Upper lobe of left lung (tissue), 6 donors: ENCODE measurements at regions not wholly inside any gene's neighbourhood (a gene's known extent, or its start where the extent isn't known, plus 50 kb on each side); places are given as distances from the start of the nearest gene placed in this dataset.

Experiments
- ATAC-seq, 2 donors: fragments of 200-7000 bp; cut with Tn5 transposase; one replicate each; pipeline ENCODE4 v1.9.1; 2022; ENCODE audit warnings: mild to moderate bottlenecking in 2 of 2, moderate library complexity in 2 of 2; ENCODE audit not compliant: low FRiP score in 2 of 2
- DNase-seq, 2 donors: peaks; one replicate each; pipeline ENCODE4 v3.0.0-alpha.2; 2019 to 2020
- H3K27ac ChIP-seq, 4 donors: fragments of 200-600 bp; sonication (generic); one replicate each; pipeline ENCODE4 v1.5.1; 2016 to 2019
- H3K27me3 ChIP-seq, 4 donors: fragments of 200-600 bp; sonication (generic); one replicate each; pipeline ENCODE4 v1.5.1; 2017 to 2019
- H3K36me3 ChIP-seq, 4 donors: fragments of 200-600 bp; sonication (generic); one replicate each; pipeline ENCODE4 v1.5.1; 2016 to 2019
- H3K4me1 ChIP-seq, 4 donors: fragments of 200-600 bp; sonication (generic); one replicate each; pipeline ENCODE4 v1.5.1; 2018 to 2019
- H3K4me3 ChIP-seq, 4 donors: fragments of 200-600 bp; sonication (generic); one replicate each; pipeline ENCODE4 v1.5.1; 2017 to 2019; ENCODE audit warnings: mild to moderate bottlenecking in 2 of 4, moderate library complexity in 1 of 4
- H3K9me3 ChIP-seq, 4 donors: fragments of 200-600 bp; sonication (generic); one replicate each; pipeline ENCODE4 v1.5.1; 2018 to 2019
- CTCF ChIP-seq, 6 experiments: fragments of 450-650 bp in 4 of 6; fragments of 200-600 bp in 2 of 6; sonication (generic) in 2 of 6; IDR thresholded peaks; one replicate each; pipeline ENCODE4 v1.5.1; 2016 to 2019; ENCODE audit warnings: antibody characterized with exemption in 6 of 6
- EP300 ChIP-seq, 4 donors: sonication (generic); formaldehyde crosslinking; IDR thresholded peaks; one replicate each; pipeline ENCODE4 v1.5.1; 2017; ENCODE audit warnings: antibody characterized with exemption in 4 of 4, control low read depth in 2 of 4
- POLR2A ChIP-seq, 4 donors: fragments of 450-650 bp; IDR thresholded peaks; one replicate each; pipeline ENCODE4 v1.5.1; 2016 to 2017; ENCODE audit warnings: antibody characterized with exemption in 4 of 4, mild to moderate bottlenecking in 2 of 4
- POLR2AphosphoS5 ChIP-seq, 2 donors: sonication (generic); formaldehyde crosslinking; IDR thresholded peaks; one replicate each; pipeline ENCODE4 v1.5.1; 2017; ENCODE audit warnings: antibody characterized with exemption in 2 of 2
- WGBS, 2 donors: methylation state at CpG; one replicate each; pipeline ENCODE4 v1.1.5; 2017 to 2018; 5-methylcytosine and 5-hydroxymethylcytosine counted together
- donor health status: DM: no; HTN: no; CAD: no; lungs with moderate emphysema.
- donor health status: DM: no; HTN: yes; CAD: no; lungs with severe emphysema.

- H3K27me3 ChIP-seq, result no peaks in the 10 kb centered on the region
- ATAC-seq, result no peak
- TF ChIP-seq CTCF (IDR thresholded peaks at IDR 0.05) (no peak), POLR2AphosphoS5 (IDR thresholded peaks at IDR 0.05) (no peak), POLR2A (IDR thresholded peaks at IDR 0.05) (no peak), EP300 (IDR thresholded peaks at IDR 0.05) (no peak)
- no peaks in the 10 kb centered on the region for H3K9me3 ChIP-seq
- 89 to 100% methylated on average over 1 of the region's 1 CpG for WGBS, 2 donors
- no peak overlapping the region for H3K4me3 ChIP-seq
- no peak overlapping the region for H3K27ac ChIP-seq
- H3K4me1 ChIP-seq, result peaks cover 0 to 13% (median 2%) of the 10 kb centered on the region in 4 donors
- H3K36me3 ChIP-seq, result no peaks in the 10 kb centered on the region
- no peak for DNase-seq
Observed at GRCh38 chr7:131654249-131654558, 97.8 kb upstream of the PODXL start.

- 73 to 81% methylated on average over 11 to 12 of the region's 12 CpGs for WGBS, 2 donors
- H3K4me3 ChIP-seq, result no peak overlapping the region
- no peaks in the 10 kb centered on the region for H3K27me3 ChIP-seq
- peaks cover 0 to 13% (median 2%) of the 10 kb centered on the region in 4 donors for H3K4me1 ChIP-seq
- H3K9me3 ChIP-seq, result no peaks in the 10 kb centered on the region
- no peak for TF ChIP-seq CTCF (IDR thresholded peaks at IDR 0.05)
- no peak for TF ChIP-seq POLR2AphosphoS5 (IDR thresholded peaks at IDR 0.05)
- no peak for TF ChIP-seq POLR2A (IDR thresholded peaks at IDR 0.05)
- no peak for TF ChIP-seq EP300 (IDR thresholded peaks at IDR 0.05)
- DNase-seq, result no peak
- H3K27ac ChIP-seq, result no peak overlapping the region
- H3K36me3 ChIP-seq, result no peaks in the 10 kb centered on the region
- no peak for ATAC-seq
Observed at GRCh38 chr7:131653418-131654248, 97.2 kb upstream of the PODXL start.

- ATAC-seq (no peak), DNase-seq (no peak)
- H3K4me1 ChIP-seq, result peaks cover 0 to 13% (median 2%) of the 10 kb centered on the region in 4 donors
- H3K36me3 ChIP-seq, result no peaks in the 10 kb centered on the region
- H3K27me3 ChIP-seq, result no peaks in the 10 kb centered on the region
- H3K9me3 ChIP-seq, result no peaks in the 10 kb centered on the region
- TF ChIP-seq POLR2AphosphoS5 (IDR thresholded peaks at IDR 0.05) (no peak), EP300 (IDR thresholded peaks at IDR 0.05) (no peak), CTCF (IDR thresholded peaks at IDR 0.05) (no peak), POLR2A (IDR thresholded peaks at IDR 0.05) (no peak)
- no peak overlapping the region for H3K27ac ChIP-seq
- H3K4me3 ChIP-seq, result no peak overlapping the region
- WGBS, 2 donors, result 13 to 31% methylated on average over 1 to 2 of the region's 2 CpGs
Observed at GRCh38 chr7:131652934-131653333, 96.5 kb upstream of the PODXL start.

- no peaks in the 10 kb centered on the region for H3K9me3 ChIP-seq
- H3K4me1 ChIP-seq, result peaks cover 0 to 6% (median 2%) of the 10 kb centered on the region in 4 donors
- H3K27ac ChIP-seq, result no peak overlapping the region
- H3K4me3 ChIP-seq, result no peak overlapping the region
- H3K36me3 ChIP-seq, result no peaks in the 10 kb centered on the region
- WGBS, 2 donors, result 88 to 92% methylated on average over 5 of the region's 5 CpGs
- TF ChIP-seq CTCF (IDR thresholded peaks at IDR 0.05) (no peak), POLR2A (IDR thresholded peaks at IDR 0.05) (no peak), POLR2AphosphoS5 (IDR thresholded peaks at IDR 0.05) (no peak), EP300 (IDR thresholded peaks at IDR 0.05) (no peak)
- no peaks in the 10 kb centered on the region for H3K27me3 ChIP-seq
- ATAC-seq (no peak), DNase-seq (no peak)
Observed at GRCh38 chr7:131652194-131652593, 95.8 kb upstream of the PODXL start.

GRCh38 chr7:131649879-131650278, 93.5 kb upstream of the PODXL start:
- DNase-seq (no peak), ATAC-seq (no peak)
- Histone ChIP-seq H3K27me3 (no peaks in the 10 kb centered on the region), H3K4me3 (no peak overlapping the region), H3K9me3 (no peaks in the 10 kb centered on the region), H3K27ac (peak overlapping the region in 1 of 4 donors; percentile 14), H3K36me3 (no peaks in the 10 kb centered on the region), H3K4me1 (peaks cover 0 to 4% (median 1%) of the 10 kb centered on the region in 4 donors)
- TF ChIP-seq CTCF (IDR thresholded peaks at IDR 0.05) (no peak), EP300 (IDR thresholded peaks at IDR 0.05) (no peak), POLR2A (IDR thresholded peaks at IDR 0.05) (no peak), POLR2AphosphoS5 (IDR thresholded peaks at IDR 0.05) (no peak)
- WGBS, 2 donors, result 78 to 86% methylated on average over 13 of the region's 13 CpGs
